ENCODE measurements at regions not wholly inside any gene's neighbourhood (a gene's known extent, or its start where the extent isn't known, plus 50 kb on each side); places are given as distances from the start of the nearest gene placed in this dataset.
"Not testable (repeated sequence)": the region's sequence is repeated elsewhere in the genome, so short reads cannot be mapped to it uniquely, and the experiment has no call there.

- peak; percentile 41 to 44 for DNase-seq
Observed at GRCh38 chr3:145094355-145094941, 1066.5 kb downstream of the PLOD2 start.

DNA sequence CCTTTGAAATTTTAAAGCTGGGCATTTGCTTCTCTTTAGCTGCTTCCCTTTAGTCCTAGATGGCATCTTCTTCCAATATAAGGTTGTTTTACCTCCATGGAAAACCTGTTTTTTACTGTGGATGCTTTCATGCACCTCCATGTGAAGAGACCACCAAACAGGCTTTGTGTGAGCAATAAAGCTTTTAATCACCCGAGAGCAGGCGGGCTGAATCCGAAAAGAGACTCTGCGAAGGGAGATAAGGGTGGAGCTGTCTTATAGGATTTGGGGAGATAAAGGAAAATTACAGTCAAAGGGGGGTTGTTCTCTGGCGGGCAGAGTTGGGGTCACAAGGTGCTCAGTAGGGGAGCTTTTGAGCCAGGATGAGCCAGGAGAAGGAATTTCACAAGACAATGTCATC, 1049.8 kb downstream of the PLOD2 start:
- DNase-seq = not testable (repeated sequence)

DNA sequence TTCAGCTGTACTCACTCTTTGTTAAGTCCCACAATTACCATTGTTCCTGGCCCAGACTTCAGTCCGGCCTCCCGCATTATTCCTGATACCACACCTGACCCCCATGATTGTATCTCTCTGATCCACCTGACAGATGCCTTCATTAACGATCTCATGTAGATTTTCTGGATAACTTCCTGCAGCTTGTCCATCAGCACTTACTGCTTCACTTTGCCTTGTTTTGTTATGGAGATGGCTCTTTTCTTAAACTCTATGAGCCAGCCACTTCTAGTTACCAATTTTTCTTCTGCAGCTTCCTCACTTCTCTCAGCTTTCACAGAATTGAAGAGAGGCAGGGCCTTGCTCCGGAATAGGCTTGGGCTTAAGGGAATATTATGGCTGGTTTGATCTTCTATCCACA, 1044.2 kb downstream of the PLOD2 start:
- no peak for DNase-seq

GRCh38 chr3:145118303-145118702, 1042.7 kb downstream of the PLOD2 start:
- no peak for DNase-seq

DNA sequence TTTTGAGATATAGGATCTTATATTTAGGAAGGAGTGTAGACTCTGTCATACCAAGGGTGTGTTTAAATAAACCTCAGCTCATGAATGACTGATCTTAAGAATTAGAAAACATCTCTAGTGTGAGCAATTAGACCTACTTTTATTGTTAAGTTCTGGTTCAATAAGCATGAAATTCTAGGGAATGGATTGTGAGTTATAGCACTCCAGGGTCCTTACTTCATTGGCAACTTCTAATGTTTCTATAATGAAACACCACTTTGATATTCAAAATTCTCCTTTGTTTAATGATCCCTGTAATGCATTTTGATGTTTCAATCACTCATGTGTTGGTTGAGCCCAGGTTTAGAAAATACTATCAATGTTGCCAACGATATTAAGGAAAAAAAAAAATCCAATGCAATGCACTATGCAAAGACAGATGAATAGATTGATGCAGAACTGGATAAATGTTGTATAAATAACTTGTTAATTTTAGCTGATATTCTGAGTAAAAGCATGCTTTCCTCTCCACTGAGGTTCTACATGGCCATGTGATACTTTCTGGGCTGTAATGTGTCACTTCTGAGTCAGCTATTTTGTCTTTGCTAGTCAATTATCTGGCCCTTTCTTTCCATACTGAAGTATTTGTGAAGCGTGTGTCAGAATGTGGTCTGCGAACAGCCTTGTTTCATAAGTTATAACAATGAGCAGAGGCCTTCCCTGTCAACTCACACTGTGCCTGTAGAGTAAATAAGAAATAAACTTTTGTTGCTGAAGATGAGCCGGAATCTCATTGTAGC, 1035.9 kb downstream of the PLOD2 start:
- no peak for DNase-seq

DNA sequence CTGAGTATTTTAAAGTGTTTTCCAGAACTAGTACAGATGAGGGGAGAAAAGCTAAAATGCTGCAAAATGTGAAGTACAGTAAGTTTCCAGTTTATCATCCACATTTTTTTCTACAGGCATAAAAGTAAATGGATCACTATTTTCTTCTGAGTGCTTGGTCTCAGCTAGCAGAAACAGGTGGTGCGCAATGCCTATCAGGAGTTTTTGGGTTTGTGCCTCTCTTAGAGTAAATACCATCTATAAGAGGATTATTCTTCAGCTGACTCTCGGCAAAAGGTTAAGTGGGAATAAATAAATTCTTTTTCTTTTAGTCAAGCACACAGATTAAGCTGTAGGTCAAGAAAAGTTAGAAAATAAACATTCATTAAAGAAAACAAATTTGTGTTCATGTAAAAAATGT, 1027.7 kb downstream of the PLOD2 start:
- no peak for DNase-seq

GRCh38 chr3:145134738-145135137, 1026.2 kb downstream of the PLOD2 start:
- DNase-seq = no peak

GRCh38 chr3:145144361-145144760, 1016.6 kb downstream of the PLOD2 start:
- no peak for DNase-seq

DNA sequence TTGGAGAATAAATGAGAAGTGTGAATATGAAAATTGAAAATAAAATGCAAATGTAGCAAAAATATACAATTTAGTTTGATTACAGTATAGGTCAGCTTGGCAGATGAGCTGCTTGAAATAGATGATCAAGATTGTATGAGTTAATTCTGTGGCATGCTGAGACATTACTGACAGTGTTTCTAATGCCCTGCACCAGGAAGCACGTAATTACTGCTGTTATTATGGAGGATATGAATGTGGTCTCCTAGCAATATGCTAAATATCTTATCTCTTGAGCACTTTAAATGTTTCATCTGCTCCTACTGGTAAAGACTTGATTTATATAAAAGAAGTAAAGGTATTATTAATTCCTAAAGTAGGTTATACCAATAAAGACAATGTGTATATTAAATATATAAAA, 1015.5 kb downstream of the PLOD2 start:
- no peak for DNase-seq

GRCh38 chr3:145159640-145160039, 1001.3 kb downstream of the PLOD2 start:
- DNase-seq = no peak

GRCh38 chr3:145170121-145170520, 990.9 kb downstream of the PLOD2 start:
- no peak for DNase-seq

GRCh38 chr3:145175626-145176025, 985.4 kb downstream of the PLOD2 start:
- DNase-seq = no peak

GRCh38 chr3:145176907-145177306, 984.1 kb downstream of the PLOD2 start:
- DNase-seq = no peak

- no peak for DNase-seq
Observed at GRCh38 chr3:145177828-145178227, 983.2 kb downstream of the PLOD2 start.

GRCh38 chr3:145182196-145182911, 978.6 kb downstream of the PLOD2 start:
- no peak for DNase-seq

DNA sequence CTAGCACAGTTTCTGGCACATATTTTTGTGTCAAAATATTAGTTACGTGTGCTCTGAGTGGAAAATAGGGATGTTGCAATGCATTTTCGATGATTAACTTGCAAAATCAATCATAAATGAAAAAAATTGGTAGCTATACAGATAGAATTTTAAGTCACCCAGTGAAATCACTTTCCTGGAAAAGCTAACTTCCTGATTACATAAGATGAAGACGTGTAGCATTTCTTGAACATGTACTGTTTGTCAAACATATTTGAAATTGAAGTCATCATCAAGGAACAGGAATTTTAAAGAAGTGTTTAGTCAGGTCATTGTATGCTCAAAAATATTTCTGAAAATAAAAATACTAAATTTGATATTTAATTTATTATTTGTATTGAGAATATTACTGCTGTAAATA, 977.7 kb downstream of the PLOD2 start:
- DNase-seq = no peak

DNA sequence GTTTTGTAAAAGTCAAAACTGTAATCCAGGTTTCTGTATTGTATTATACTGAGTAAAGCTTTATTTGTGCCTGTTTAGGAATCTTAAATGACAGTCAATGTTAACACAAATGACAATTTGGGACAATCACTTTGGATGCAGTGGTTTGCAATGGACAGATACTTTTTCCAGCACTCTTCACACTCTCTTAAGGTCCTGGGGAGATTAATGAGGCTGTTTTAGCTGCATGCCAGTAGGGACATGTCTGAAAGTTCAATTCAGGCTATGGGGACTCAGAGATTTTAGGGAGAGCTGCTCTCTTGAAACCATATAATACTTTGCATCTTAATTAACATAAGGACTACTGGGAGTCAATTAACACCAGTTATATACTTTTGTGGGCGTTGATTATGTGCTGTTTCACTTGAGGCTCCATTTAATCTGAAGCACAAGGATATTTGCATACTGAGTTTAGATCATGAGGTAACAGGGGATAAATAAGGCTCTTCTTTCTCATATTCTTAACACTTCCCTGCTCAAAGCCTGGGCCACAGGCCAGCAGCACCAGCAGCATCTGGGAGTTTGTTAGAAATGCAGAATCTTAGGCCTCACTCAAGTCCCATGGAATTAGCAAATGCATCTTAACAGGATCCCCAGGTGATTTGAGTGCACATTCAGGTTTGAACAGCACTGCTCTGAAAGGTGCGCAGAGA, 972.8 kb downstream of the PLOD2 start:
- no peak for DNase-seq

DNA sequence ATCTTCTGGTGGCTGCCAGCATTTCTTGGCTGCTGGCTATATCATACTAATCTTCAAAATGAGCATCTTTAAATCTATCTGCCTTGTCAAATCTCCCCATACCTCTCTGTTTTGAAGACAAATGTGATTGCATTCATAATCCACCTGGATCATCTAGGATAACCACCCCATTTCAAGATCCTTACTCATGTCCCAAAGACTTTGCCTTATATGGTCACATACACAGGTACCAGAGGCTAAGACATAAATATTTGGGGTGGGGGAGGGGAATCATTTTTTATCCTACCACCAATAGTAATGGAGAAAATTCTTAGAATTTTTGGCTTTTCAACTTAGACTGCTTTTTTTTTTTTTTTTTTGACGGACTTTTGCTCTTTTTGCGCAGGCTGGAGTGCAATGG, 970.8 kb downstream of the PLOD2 start:
- DNase-seq = no peak

DNA sequence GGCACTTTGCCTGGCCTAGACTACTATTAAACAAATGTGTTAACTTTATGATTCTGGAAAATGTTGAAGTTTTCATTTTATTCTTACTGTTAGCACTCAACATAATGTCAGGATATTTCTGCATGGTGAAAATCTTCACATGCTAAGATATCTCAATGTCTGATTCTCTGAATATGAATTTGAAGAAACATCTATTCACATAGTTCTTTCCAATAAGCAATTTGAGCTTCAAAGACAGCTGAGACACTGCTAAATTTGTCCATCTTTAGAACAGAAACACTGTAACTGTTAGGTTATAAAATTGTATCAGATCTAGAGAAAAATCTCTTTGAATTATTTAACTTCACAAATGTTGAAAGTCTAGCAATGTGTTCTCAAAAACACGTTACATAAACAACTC, 970.2 kb downstream of the PLOD2 start:
- no peak for DNase-seq

- no peak for DNase-seq
Observed at GRCh38 chr3:145191543-145191942, 969.4 kb downstream of the PLOD2 start.

GRCh38 chr3:145197051-145197820, 963.7 kb downstream of the PLOD2 start:
- no peak for DNase-seq

DNA sequence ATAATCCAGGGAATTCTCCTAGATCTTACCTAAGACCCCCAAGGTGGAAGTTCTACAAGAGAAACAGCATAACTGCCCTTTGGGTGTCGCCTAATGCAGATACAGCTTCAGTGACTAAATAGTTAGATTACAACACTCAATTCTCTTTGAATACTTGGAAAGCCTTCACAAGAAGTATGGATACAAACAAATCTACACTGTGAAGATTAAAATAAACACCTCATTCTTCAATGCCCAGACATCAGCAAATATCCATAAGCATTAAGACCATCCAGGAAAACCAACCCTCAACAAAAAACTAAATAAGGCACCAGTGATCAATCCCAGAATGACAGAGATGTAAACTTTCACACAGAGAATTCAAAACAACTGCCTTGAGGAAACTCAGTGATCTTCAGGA, 963.2 kb downstream of the PLOD2 start:
- DNase-seq = no peak

DNA sequence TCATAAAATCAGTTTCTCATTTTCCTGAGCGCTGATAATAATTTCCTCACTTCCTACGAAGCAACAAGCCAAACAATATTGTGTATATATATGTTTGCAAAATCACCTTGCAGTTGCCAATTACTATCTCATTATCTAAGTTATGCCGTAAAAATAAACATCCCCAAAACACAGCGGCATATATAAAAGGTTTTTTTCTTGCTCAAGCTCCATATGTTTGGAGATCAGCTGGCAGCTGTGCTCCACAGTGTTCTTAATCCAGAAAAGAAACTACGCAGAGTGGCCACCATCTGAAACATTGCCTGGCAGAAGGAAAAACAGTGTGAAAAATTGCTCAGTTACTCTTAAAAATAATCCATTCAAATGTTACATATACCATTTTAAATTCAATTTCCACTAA, 951.4 kb downstream of the PLOD2 start:
- DNase-seq = no peak

Data from AML-193 (cell line).